GM23338 (cell line): ENCODE measurements at regions not wholly inside any gene's neighbourhood (a gene's known extent, or its start where the extent isn't known, plus 50 kb on each side); places are given as distances from the start of the nearest gene placed in this dataset.

Experiments
- ATAC-seq: fragments of 200-7000 bp; cut with Tn5 transposase; 3 replicates; pipeline ENCODE4 v1.9.1; 2020
- DNase-seq: peaks from one replicate; pipeline ENCODE4 v3.0.0-alpha.2; 2015; ENCODE audit warnings: low spot score
- H2AFZ ChIP-seq: fragments of 200-600 bp; sonication (generic); 2 replicates; pipeline ENCODE4 v1.8.0; 2016; ENCODE audit warnings: antibody characterized with exemption, mild to moderate bottlenecking, moderate library complexity
- H3F3A ChIP-seq: fragments of 200-600 bp; sonication (generic); replicated peaks from 2 replicates; pipeline ENCODE4 v1.8.0; 2017; ENCODE audit warnings: antibody characterized with exemption, mixed run types, low read depth
- H3K27ac ChIP-seq: fragments of 200-600 bp; sonication (generic); 2 replicates; pipeline ENCODE4 v1.6.1; 2016; ENCODE audit warnings: low read depth
- H3K27me3 ChIP-seq: fragments of 200-600 bp; sonication (generic); 2 replicates; pipeline ENCODE4 v1.8.0; 2016; ENCODE audit warnings: mild to moderate bottlenecking, mixed run types, moderate library complexity; ENCODE audit not compliant: insufficient read depth
- H3K36me3 ChIP-seq: fragments of 200-600 bp; sonication (generic); 2 replicates; pipeline ENCODE4 v1.8.0; 2016; ENCODE audit warnings: mild to moderate bottlenecking; ENCODE audit not compliant: insufficient read depth
- H3K4me1 ChIP-seq: fragments of 200-600 bp; sonication (generic); 2 replicates; pipeline ENCODE4 v1.8.0; 2016; ENCODE audit warnings: mild to moderate bottlenecking, moderate library complexity; ENCODE audit not compliant: insufficient read depth
- H3K4me2 ChIP-seq: fragments of 200-600 bp; sonication (generic); 2 replicates; pipeline ENCODE4 v1.7.1; 2017; ENCODE audit warnings: mixed run types
- H3K4me3 ChIP-seq: fragments of 200-600 bp; sonication (generic); 2 replicates; pipeline ENCODE4 v1.6.1; 2016; ENCODE audit warnings: mixed run types
- H3K79me2 ChIP-seq: fragments of 200-600 bp; sonication (generic); replicated peaks from 2 replicates; pipeline ENCODE4 v1.8.0; 2017; ENCODE audit warnings: mild to moderate bottlenecking; ENCODE audit not compliant: insufficient read depth
- H3K9me2 ChIP-seq: fragments of 200-600 bp; sonication (generic); 2 replicates; pipeline ENCODE4 v1.8.0; 2017; ENCODE audit not compliant: insufficient read depth
- H4K20me1 ChIP-seq: fragments of 200-600 bp; sonication (generic); replicated peaks from 2 replicates; pipeline ENCODE4 v1.8.0; 2017; ENCODE audit warnings: mild to moderate bottlenecking; ENCODE audit not compliant: insufficient read depth
- H3K27ac Mint-ChIP-seq: 2 replicates; pipeline ENCODE4 v1.8.0; 2020; ENCODE audit warnings: inconsistent platforms, mild to moderate bottlenecking, moderate library complexity, mixed read lengths
- H3K27me3 Mint-ChIP-seq: 3 replicates; pipeline ENCODE4 v1.8.0; 2022; ENCODE audit warnings: low read depth, mild to moderate bottlenecking, moderate library complexity, mixed read lengths, inconsistent platforms; ENCODE audit not compliant: insufficient read depth, poor library complexity
- H3K36me3 Mint-ChIP-seq: 3 replicates; pipeline ENCODE4 v1.8.0; 2021; ENCODE audit warnings: low read depth, mild to moderate bottlenecking, inconsistent platforms, moderate library complexity, mixed read lengths
- H3K4me1 Mint-ChIP-seq: 3 replicates; pipeline ENCODE4 v1.8.0; 2020; ENCODE audit warnings: mild to moderate bottlenecking, inconsistent platforms, mixed read lengths
- H3K4me3 Mint-ChIP-seq: 3 replicates; pipeline ENCODE4 v1.8.0; 2021; ENCODE audit warnings: moderate library complexity, mild to moderate bottlenecking, inconsistent platforms, mixed read lengths
- H3K9me3 Mint-ChIP-seq: 3 replicates; pipeline ENCODE4 v1.8.0; 2020; ENCODE audit warnings: moderate library complexity, mild to moderate bottlenecking, inconsistent platforms, mixed read lengths
- CREB1 ChIP-seq: fragments of 250-450 bp; sonication (Bioruptor Pico); IDR thresholded peaks from 2 replicates; pipeline ENCODE4 v1.5.0; 2020; ENCODE audit warnings: low read depth, mild to moderate bottlenecking, moderate library complexity
- CTCF ChIP-seq, 2 experiments: fragments of 200-600 bp in 1 of 2; sonication (generic) in 1 of 2; conservative IDR thresholded peaks; 2 replicates each; pipeline versions ENCODE4 v1.5.1 to v1.6.1; 2016 to 2017; ENCODE audit warnings: antibody characterized with exemption in 2 of 2, low read depth in 2 of 2, mild to moderate bottlenecking in 2 of 2, moderate library complexity in 1 of 2
- ETS1 ChIP-seq: IDR thresholded peaks from 2 replicates; pipeline ENCODE4 v1.6.1; 2016; ENCODE audit warnings: antibody characterized with exemption
- EZH2 ChIP-seq: fragments of 200-600 bp; sonication (generic); IDR thresholded peaks from one replicate; pipeline ENCODE4 v1.8.0; 2017; ENCODE audit warnings: antibody characterized with exemption, mild to moderate bottlenecking, low read depth; ENCODE audit not compliant: unreplicated experiment
- EZH2phosphoT487 ChIP-seq: fragments of 200-600 bp; sonication (generic); IDR thresholded peaks from one replicate; pipeline ENCODE4 v1.8.1; 2018; ENCODE audit warnings: antibody characterized with exemption; ENCODE audit not compliant: unreplicated experiment
- JUNB ChIP-seq: IDR thresholded peaks from one replicate; pipeline ENCODE4 v1.6.1; 2016; ENCODE audit warnings: antibody characterized with exemption; ENCODE audit not compliant: unreplicated experiment
- NANOG ChIP-seq: IDR thresholded peaks from 2 replicates; pipeline ENCODE4 v1.6.1; 2016; ENCODE audit warnings: antibody characterized with exemption, borderline replicate concordance
- POLR2AphosphoS5 ChIP-seq: IDR thresholded peaks from 2 replicates; pipeline ENCODE4 v1.6.1; 2016; ENCODE audit warnings: antibody characterized with exemption, low read depth
- REST ChIP-seq: IDR thresholded peaks from one replicate; pipeline ENCODE4 v1.6.1; 2018; ENCODE audit warnings: antibody characterized with exemption; ENCODE audit not compliant: unreplicated experiment
- STAT1 ChIP-seq: IDR thresholded peaks from one replicate; pipeline ENCODE4 v1.6.1; 2016; ENCODE audit warnings: antibody characterized with exemption; ENCODE audit not compliant: unreplicated experiment
- ZNF114 ChIP-seq: fragments of 250-450 bp; sonication (Bioruptor Pico); IDR thresholded peaks from 2 replicates; pipeline ENCODE4 v1.5.0; 2020; ENCODE audit warnings: mild to moderate bottlenecking, moderate library complexity
- ZNF331 ChIP-seq: fragments of 250-450 bp; sonication (Bioruptor Pico); IDR thresholded peaks from 2 replicates; pipeline ENCODE4 v1.5.0; 2020; ENCODE audit warnings: low read depth, mild to moderate bottlenecking, moderate library complexity
- ZNF462 ChIP-seq: fragments of 250-450 bp; sonication (Bioruptor Pico); IDR thresholded peaks from 2 replicates; pipeline ENCODE4 v1.5.0; 2020; ENCODE audit warnings: mild to moderate bottlenecking, moderate library complexity

GRCh38 chr15:98221577-98221976 lies 261.1 kb downstream of the ARRDC4 start:
- Mint-ChIP-seq H3K9me3 (no peaks in the 10 kb centered on the region), H3K4me1 (no peaks in the 10 kb centered on the region; the same call in 2 of the 3 replicates), H3K4me3 (no peak overlapping the region), H3K27me3 (no peaks in the 10 kb centered on the region), H3K27ac (no peak overlapping the region), H3K36me3 (no peaks in the 10 kb centered on the region)
- no peaks in the 10 kb centered on the region for H3K36me3 ChIP-seq
- no peaks in the 10 kb centered on the region for H4K20me1 ChIP-seq
- DNase-seq (no peak), ATAC-seq (no peak)
- no peak overlapping the region for H3K4me2 ChIP-seq
- H3K27me3 ChIP-seq: no peaks in the 10 kb centered on the region
- TF ChIP-seq REST (no peak), CTCF (conservative IDR thresholded peaks at IDR 0.05; ENCODE audit: low read depth in 2 of 2) (no peak), ZNF331 (no peak), EZH2 (no peak), STAT1 (no peak), ETS1 (no peak), ZNF462 (CRISPR knock-in tag) (no peak), ZNF114 (CRISPR knock-in tag) (no peak), JUNB (no peak), EZH2phosphoT487 (no peak), POLR2AphosphoS5 (no peak), CREB1 (CRISPR knock-in tag) (no peak), NANOG (no peak)
- peaks cover 8% of the 10 kb centered on the region; the same call in 1 of the 2 replicates for H3K9me2 ChIP-seq
- H3K27ac ChIP-seq: no peak overlapping the region
- no peak overlapping the region for H2AFZ ChIP-seq
- H3F3A ChIP-seq: no peaks in the 10 kb centered on the region
- no peak overlapping the region for H3K4me3 ChIP-seq
- no peaks in the 10 kb centered on the region for H3K4me1 ChIP-seq
- no peaks in the 10 kb centered on the region for H3K79me2 ChIP-seq
